Ovary (tissue), 7 donors: ENCODE measurements at regions not wholly inside any gene's neighbourhood (a gene's known extent, or its start where the extent isn't known, plus 50 kb on each side); places are given as distances from the start of the nearest gene placed in this dataset.

ENCODE experiments used
- DNase-seq, 5 donors: peaks; one replicate each; pipeline ENCODE4 v3.0.0-alpha.2; 2019 to 2020
- H3K27ac ChIP-seq, 2 donors: fragments of 200-600 bp; one replicate each; pipeline versions ENCODE4 v1.5.1 to v1.8.0; 2019 to 2022
- H3K27me3 ChIP-seq: fragments of 200-600 bp; one replicate; pipeline ENCODE4 v1.8.0; 2022
- H3K36me3 ChIP-seq: fragments of 200-600 bp; sonication (generic); one replicate; pipeline ENCODE4 v1.5.1; 2019
- H3K4me1 ChIP-seq: one replicate; pipeline ENCODE4 v1.8.1; 2013; ENCODE audit warnings: mild to moderate bottlenecking, moderate library complexity; ENCODE audit not compliant: insufficient read depth
- H3K4me3 ChIP-seq: fragments of 200-600 bp; sonication (generic); one replicate; pipeline ENCODE4 v1.5.1; 2017
- H3K9me3 ChIP-seq, 2 donors: fragments of 200-600 bp in 1 of 2; sonication (generic) in 1 of 2; one replicate each; pipeline versions ENCODE4 v1.5.1 to v1.8.1; 2013 to 2019; ENCODE audit warnings: mild to moderate bottlenecking in 1 of 2, moderate library complexity in 1 of 2
- EP300 ChIP-seq: sonication (generic); formaldehyde crosslinking; IDR thresholded peaks from one replicate; pipeline ENCODE4 v1.6.1; 2017; ENCODE audit warnings: antibody characterized with exemption
- POLR2A ChIP-seq: fragments of 450-650 bp; IDR thresholded peaks from one replicate; pipeline ENCODE4 v1.6.1; 2017; ENCODE audit warnings: antibody characterized with exemption, mild to moderate bottlenecking, moderate library complexity
- WGBS, 3 donors: extraction: QIAGEN DNeasy Blood & Tissue Kit in 1 of 3; methylation state at CpG; one replicate each; pipeline versions ENCODE4 v1.1.5 to v1.1.7; 2013 to 2017; 5-methylcytosine and 5-hydroxymethylcytosine counted together
- intact Hi-C, 4 donors: fragments of 100-400 bp; cut with DNase I; formaldehyde crosslinking; loops; one replicate each; pipeline versions ENCODE4 v1.11.0 to v1.15.1; 2022 to 2023
- TF ChIP-seq, protein P1 (sequence below), 3 donors: fragments of 450-650 bp in 2 of 3; fragments of 200-600 bp in 1 of 3; IDR thresholded peaks; one replicate each; pipeline versions ENCODE4 v1.5.1 to v1.8.0; 2016 to 2022; ENCODE audit warnings: antibody characterized with exemption in 3 of 3, mild to moderate bottlenecking in 1 of 3
- donor health status: DM: no; HTN: no; CAD: no; lungs with moderate emphysema.
- donor health status: DM: no; HTN: no; CAD: no.
- donor health status: Bipolar disorder and iron deficiency.
- donor health status: DM: no; HTN: no; CAD: no.
- donor health status: DM: yes; HTN: yes; CAD: no.

DNA sequence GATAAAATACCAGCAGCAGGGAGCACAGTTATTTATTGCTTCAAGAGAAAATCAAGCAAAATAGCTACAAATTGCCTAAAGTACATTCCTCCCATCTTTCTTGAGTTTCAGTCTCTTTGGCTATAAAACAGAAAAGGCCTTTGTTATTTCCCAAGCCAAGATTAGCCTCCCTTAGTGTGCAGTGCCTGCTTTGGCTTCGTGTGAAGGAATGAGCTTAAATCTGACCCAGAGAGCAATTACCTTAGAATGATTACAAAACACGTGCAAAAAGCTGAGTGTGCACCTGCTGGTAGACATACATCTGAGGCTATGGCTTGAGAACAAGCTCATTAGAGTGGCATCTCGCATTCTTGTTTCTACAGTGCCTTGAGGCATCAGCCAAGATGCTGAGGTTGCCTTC, 250.8 kb downstream of the C4orf33 start:
- H3K4me1 ChIP-seq, result no peaks in the 10 kb centered on the region
- H3K27ac ChIP-seq, result no peak overlapping the region
- no peaks in the 10 kb centered on the region for H3K27me3 ChIP-seq
- DNase-seq, result no peak
- TF ChIP-seq, protein P1, sequence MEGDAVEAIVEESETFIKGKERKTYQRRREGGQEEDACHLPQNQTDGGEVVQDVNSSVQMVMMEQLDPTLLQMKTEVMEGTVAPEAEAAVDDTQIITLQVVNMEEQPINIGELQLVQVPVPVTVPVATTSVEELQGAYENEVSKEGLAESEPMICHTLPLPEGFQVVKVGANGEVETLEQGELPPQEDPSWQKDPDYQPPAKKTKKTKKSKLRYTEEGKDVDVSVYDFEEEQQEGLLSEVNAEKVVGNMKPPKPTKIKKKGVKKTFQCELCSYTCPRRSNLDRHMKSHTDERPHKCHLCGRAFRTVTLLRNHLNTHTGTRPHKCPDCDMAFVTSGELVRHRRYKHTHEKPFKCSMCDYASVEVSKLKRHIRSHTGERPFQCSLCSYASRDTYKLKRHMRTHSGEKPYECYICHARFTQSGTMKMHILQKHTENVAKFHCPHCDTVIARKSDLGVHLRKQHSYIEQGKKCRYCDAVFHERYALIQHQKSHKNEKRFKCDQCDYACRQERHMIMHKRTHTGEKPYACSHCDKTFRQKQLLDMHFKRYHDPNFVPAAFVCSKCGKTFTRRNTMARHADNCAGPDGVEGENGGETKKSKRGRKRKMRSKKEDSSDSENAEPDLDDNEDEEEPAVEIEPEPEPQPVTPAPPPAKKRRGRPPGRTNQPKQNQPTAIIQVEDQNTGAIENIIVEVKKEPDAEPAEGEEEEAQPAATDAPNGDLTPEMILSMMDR (IDR thresholded peaks at IDR 0.05), result no peak
- TF ChIP-seq POLR2A (no peak), EP300 (no peak)
- no peaks in the 10 kb centered on the region for H3K36me3 ChIP-seq
- intact Hi-C loops, result no loop called here
- H3K9me3 ChIP-seq, result no peaks in the 10 kb centered on the region
- WGBS, 3 donors, result 41 to 49% (median 42%) methylated on average over 3 of the region's 3 CpGs
- H3K4me3 ChIP-seq, result no peak overlapping the region

DNA sequence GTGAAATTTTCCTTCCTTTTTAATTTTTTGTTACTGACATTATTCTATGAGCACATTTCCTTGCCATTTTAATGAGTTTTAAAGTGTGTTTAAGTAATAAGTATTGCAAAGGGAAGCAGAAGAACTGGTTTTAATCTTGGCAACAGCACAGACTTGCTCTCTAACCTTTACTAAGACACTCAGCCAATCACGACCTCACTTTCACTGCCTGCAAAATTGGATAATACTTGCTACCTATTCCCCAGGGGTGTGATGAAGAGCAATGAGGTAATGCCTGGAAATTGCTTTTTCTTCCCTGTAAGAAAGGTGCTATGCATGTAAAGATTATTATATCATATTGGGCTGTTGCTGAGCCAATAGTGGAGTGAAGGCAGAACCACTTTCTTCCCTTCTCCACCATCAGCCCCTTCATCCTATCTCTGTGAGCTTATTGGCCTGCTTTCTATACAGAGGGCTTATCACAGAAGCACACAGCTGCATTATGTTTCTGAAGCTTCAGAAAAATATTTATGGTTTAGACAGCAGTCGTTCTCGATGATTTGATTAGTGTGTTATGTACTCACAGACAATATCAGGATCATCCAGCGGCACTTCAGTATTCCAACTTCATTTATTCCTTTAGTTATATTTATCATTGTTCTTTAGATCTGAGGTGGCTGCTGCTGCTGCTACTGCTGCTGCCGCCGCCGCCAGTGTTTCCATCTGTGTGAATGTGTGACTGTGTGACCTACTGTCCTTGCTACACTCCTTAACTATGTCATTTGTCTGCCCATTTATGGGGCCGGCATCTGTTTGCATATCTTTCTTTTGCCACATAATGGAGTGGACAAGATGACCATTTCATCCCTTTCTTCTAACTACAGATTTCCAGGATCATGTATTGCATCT, 255.1 kb downstream of the C4orf33 start:
- no peaks in the 10 kb centered on the region for H3K4me1 ChIP-seq
- no peak overlapping the region for H3K4me3 ChIP-seq
- intact Hi-C loops, result no loop called here
- no peak for TF ChIP-seq EP300
- no peak for TF ChIP-seq POLR2A
- TF ChIP-seq, protein P1 (IDR thresholded peaks at IDR 0.05), result no peak
- no peaks in the 10 kb centered on the region for H3K9me3 ChIP-seq
- no peaks in the 10 kb centered on the region for H3K36me3 ChIP-seq
- 43 to 54% (median 44%) methylated on average over 8 of the region's 8 CpGs for whole genome bisulfite sequencing, 3 donors
- H3K27me3 ChIP-seq, result no peaks in the 10 kb centered on the region
- no peak for DNase-seq
- H3K27ac ChIP-seq, result no peak overlapping the region

DNA sequence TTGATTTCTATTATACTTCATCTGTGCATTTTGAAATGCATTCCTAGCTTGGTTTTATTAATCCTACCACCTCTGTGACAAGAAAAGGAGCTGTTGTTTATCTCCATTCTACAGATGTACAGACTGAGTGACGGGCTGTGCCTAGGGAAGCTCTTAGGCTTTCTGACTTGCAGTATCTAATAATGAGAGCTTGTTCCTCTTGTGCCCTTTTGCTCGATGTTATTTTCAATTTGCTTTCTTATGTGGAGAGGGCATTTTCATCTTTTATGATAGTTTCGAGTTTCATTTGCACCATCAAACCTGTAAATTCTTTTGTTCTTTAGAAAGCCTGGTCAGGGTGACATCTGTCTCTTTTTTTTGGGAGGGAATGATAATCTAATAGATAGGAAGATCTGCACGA, 256.5 kb downstream of the C4orf33 start:
- no peaks in the 10 kb centered on the region for H3K9me3 ChIP-seq
- H3K36me3 ChIP-seq, result no peaks in the 10 kb centered on the region
- intact Hi-C loops, result no loop called here
- no peak overlapping the region for H3K4me3 ChIP-seq
- DNase-seq, result no peak
- no peaks in the 10 kb centered on the region for H3K27me3 ChIP-seq
- TF ChIP-seq, protein P1 (IDR thresholded peaks at IDR 0.05), result no peak
- no peak for TF ChIP-seq EP300
- H3K4me1 ChIP-seq, result no peaks in the 10 kb centered on the region
- H3K27ac ChIP-seq, result no peak overlapping the region
- 71 to 81% (median 79%) methylated on average over 4 of the region's 4 CpGs for WGBS, 3 donors

DNA sequence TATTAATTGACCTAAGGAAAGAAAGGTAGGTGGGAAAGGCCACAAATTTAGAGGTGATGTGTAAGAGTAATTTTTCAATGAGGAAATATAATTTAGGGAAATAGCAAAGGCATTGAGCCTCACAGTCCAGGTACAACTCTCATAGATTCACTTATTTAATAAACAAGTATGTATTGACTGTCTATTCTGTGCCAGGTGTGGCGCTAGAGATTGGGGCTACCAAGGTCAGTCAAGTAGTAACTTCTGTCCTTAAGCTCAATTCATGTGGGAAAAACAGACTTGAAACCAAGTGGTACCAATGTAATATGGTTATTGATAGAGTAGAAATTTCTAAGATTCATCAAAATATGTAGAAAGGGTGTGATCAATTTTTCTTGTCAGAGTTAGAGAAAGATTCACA, 257.5 kb downstream of the C4orf33 start:
- Histone ChIP-seq H3K4me3 (no peak overlapping the region), H3K27me3 (no peaks in the 10 kb centered on the region), H3K9me3 (no peaks in the 10 kb centered on the region), H3K36me3 (no peaks in the 10 kb centered on the region), H3K4me1 (no peaks in the 10 kb centered on the region), H3K27ac (no peak overlapping the region)
- intact Hi-C loops, result no loop called here
- WGBS, 3 donors, result 70 to 90% (median 77%) methylated on average over 1 of the region's 1 CpG
- DNase-seq, result no peak
- TF ChIP-seq EP300 (no peak), POLR2A (no peak)
- TF ChIP-seq, protein P1 (IDR thresholded peaks at IDR 0.05), result no peak
